ENCODE measurements at regions not wholly inside any gene's neighbourhood (a gene's known extent, or its start where the extent isn't known, plus 50 kb on each side); places are given as distances from the start of the nearest gene placed in this dataset.

GRCh38 chr5:167603135-167603534 lies 688.3 kb upstream of the WWC1 start (continued):
- TF ChIP-seq AFF4 (CRISPR knock-in tag; IDR thresholded peaks at IDR 0.05) (no peak), CENPBD1 (CRISPR knock-in tag; IDR thresholded peaks at IDR 0.05; ENCODE audit: borderline replicate concordance, low read depth) (no peak), ZBTB7B (CRISPR knock-in tag; IDR thresholded peaks at IDR 0.05) (no peak), ZNF30 (CRISPR knock-in tag; IDR thresholded peaks at IDR 0.05) (no peak), HDAC6 (IDR thresholded peaks at IDR 0.05; ENCODE audit: low read depth, low read length) (no peak), TBP (CRISPR knock-in tag; IDR thresholded peaks at IDR 0.05) (no peak)

- FAIRE-seq = no peak
- TF ChIP-seq ZEB1 (IDR thresholded peaks at IDR 0.05; ENCODE audit: insufficient replicate concordance, low read depth) = no peak
- TF ChIP-seq KDM1A (CRISPR knock-in tag; IDR thresholded peaks at IDR 0.05) = no peak
- no peak for TF ChIP-seq EED (CRISPR knock-in tag; IDR thresholded peaks at IDR 0.05)
- no peak for TF ChIP-seq MTERF4 (CRISPR knock-in tag; IDR thresholded peaks at IDR 0.05)
- TF ChIP-seq MAFK (conservative IDR thresholded peaks at IDR 0.05 in 1 of 2, IDR thresholded peaks at IDR 0.05 in 1 of 2; ENCODE audit: low read length in 2 of 2) = no peak
- TF ChIP-seq ZNF704 (CRISPR knock-in tag; IDR thresholded peaks at IDR 0.05; ENCODE audit: borderline replicate concordance) = no peak
- no peak for TF ChIP-seq RFXANK (CRISPR knock-in tag; IDR thresholded peaks at IDR 0.05)
- no peak for TF ChIP-seq SOX13 (IDR thresholded peaks at IDR 0.05)
- TF ChIP-seq SOX13 (CRISPR knock-in tag; conservative IDR thresholded peaks at IDR 0.05 in 1 of 2, IDR thresholded peaks at IDR 0.05 in 1 of 2) = no peak
- TF ChIP-seq ZNF10 (CRISPR knock-in tag; IDR thresholded peaks at IDR 0.05; ENCODE audit: borderline replicate concordance, low read depth) = no peak
Measured at GRCh38 chr5:167608390-167609272, 682.8 kb upstream of the WWC1 start.

More at GRCh38 chr5:167608390-167609272, 682.8 kb upstream of the WWC1 start:
- WGBS (ENCODE audit: low lambda C conversion rate) = 33% methylated on average over 13 of the region's 13 CpGs
- no peak overlapping the region for H2AFZ ChIP-seq (ENCODE audit: low read length)
- no peaks in the 10 kb centered on the region for H3K4me1 ChIP-seq (ENCODE audit: insufficient read depth, low read length)
- no peak for ATAC-seq
- no TSS peak for BruUV-seq (replicated peaks)
- no peak overlapping the region for H3K4me2 ChIP-seq (ENCODE audit: low read depth, low read length)
- H3K27me3 ChIP-seq (ENCODE audit: control insufficient read depth in 1 of 2, insufficient read depth in 2 of 2, low read length in 2 of 2) = no peaks in the 10 kb centered on the region
- CTCF ChIA-PET (ENCODE audit: low intra/inter-chr PET ratio, low total read pairs) = no interaction called here
- intact Hi-C loops (cut with micrococcal nuclease; ENCODE audit: unreplicated experiment) = no loop called here
- H4K20me1 ChIP-seq (ENCODE audit: insufficient read depth, low read length) = no peaks in the 10 kb centered on the region
- no peak overlapping the region for H3K4me3 ChIP-seq (replicated peaks in 1 of 3; ENCODE audit: insufficient read depth in 1 of 3, low read depth in 2 of 3, low read length in 3 of 3)
- H3K9ac ChIP-seq (ENCODE audit: insufficient read depth, low read depth, low read length) = no peak overlapping the region
- DNase-seq (ENCODE audit: low spot score) = no peak
- no peaks in the 10 kb centered on the region for H3K79me2 ChIP-seq (ENCODE audit: insufficient read depth, low read length)
- no peaks in the 10 kb centered on the region for H3K36me3 ChIP-seq (replicated peaks in 1 of 2; ENCODE audit: control insufficient read depth in 1 of 2, insufficient read depth in 2 of 2, low read length in 2 of 2)
- H3K27ac ChIP-seq (ENCODE audit: extremely low read length, insufficient read depth, low read length) = no peak overlapping the region
- no peaks in the 10 kb centered on the region for H3K9me3 ChIP-seq (ENCODE audit: low read length)
- POLR2A ChIA-PET = no interaction called here
- in situ Hi-C loops (cut with HindIII; ENCODE audit: extremely low pct_ligation_motif_present, low pct_unique_long_range_greater_than_20kb) = no loop called here
